Heart right ventricle (tissue), 16 donors: ENCODE measurements at regions not wholly inside any gene's neighbourhood (a gene's known extent, or its start where the extent isn't known, plus 50 kb on each side); places are given as distances from the start of the nearest gene placed in this dataset.

Experiments
- ATAC-seq, 8 donors: fragments of 200-7000 bp; cut with Tn5 transposase; one replicate each; pipeline ENCODE4 v1.9.1; 2020; ENCODE audit warnings: mild to moderate bottlenecking in 8 of 8, moderate library complexity in 8 of 8, moderate number of reproducible peaks in 1 of 8
- DNase-seq, 2 donors: peaks; one replicate each; pipeline ENCODE4 v3.0.0-alpha.2; 2020
- H3K27ac ChIP-seq, 10 donors: fragments of 200-600 bp; sonication (generic) in 2 of 10; one replicate each; pipeline versions ENCODE4 v1.5.0 to v1.8.0; 2020 to 2022; ENCODE audit warnings: mild to moderate bottlenecking in 3 of 10
- H3K27me3 ChIP-seq, 7 donors: fragments of 200-600 bp; one replicate each; pipeline ENCODE4 v1.8.0; 2021 to 2022; ENCODE audit warnings: mild to moderate bottlenecking in 2 of 7
- H3K36me3 ChIP-seq, 9 donors: fragments of 200-600 bp; sonication (generic) in 1 of 9; one replicate each; pipeline versions ENCODE4 v1.5.0 to v1.8.0; 2020 to 2022; ENCODE audit warnings: mild to moderate bottlenecking in 2 of 9
- H3K4me1 ChIP-seq, 9 donors: fragments of 200-600 bp; sonication (generic) in 1 of 9; one replicate each; pipeline versions ENCODE4 v1.5.0 to v1.8.0; 2020 to 2022; ENCODE audit warnings: mild to moderate bottlenecking in 4 of 9
- H3K4me3 ChIP-seq, 10 donors: fragments of 200-600 bp; sonication (generic) in 2 of 10; one replicate each; pipeline versions ENCODE4 v1.5.0 to v1.8.0; 2020 to 2022; ENCODE audit warnings: mild to moderate bottlenecking in 7 of 10, moderate library complexity in 2 of 10
- H3K9me3 ChIP-seq, 11 donors: fragments of 200-600 bp in 10 of 11; sonication (generic) in 2 of 11; one replicate each; pipeline versions ENCODE4 v1.5.0 to v1.8.0; 2013 to 2022; ENCODE audit warnings: mild to moderate bottlenecking in 2 of 11, control low read depth in 1 of 11, moderate library complexity in 1 of 11
- WGBS, 2 donors: extraction: QIAGEN DNeasy Blood & Tissue Kit; methylation state at CpG; one replicate each; pipeline ENCODE4 v1.1.7; 2013; ENCODE audit warnings: inconsistent platforms in 1 of 2; 5-methylcytosine and 5-hydroxymethylcytosine counted together
- intact Hi-C, 10 donors: fragments of 100-400 bp; cut with DNase I; formaldehyde crosslinking; loops; one replicate each; pipeline versions ENCODE4 v1.11.1 to v1.14.2; 2022
- TF ChIP-seq, protein P1 (sequence below), 9 donors: fragments of 200-600 bp; sonication (generic) in 2 of 9; IDR thresholded peaks; one replicate each; pipeline versions ENCODE4 v1.5.0 to v1.8.0; 2021 to 2022; ENCODE audit warnings: antibody characterized with exemption in 9 of 9, mild to moderate bottlenecking in 5 of 9, moderate library complexity in 1 of 9
- donor health status: Arrhythmogenic right ventricular cardiomyopathy.
- donor health status: ischemic (EF 13 %, LVEDD 7.1; RV severe dilation, severe dysfunction).
- donor health status: healthy with polysubstance abuse.
- donor health status: DM: no; HTN: yes; CAD: no.
- donor health status: DM: no; HTN: no; CAD: no.
- donor health status: ischemic (EF 25% LVEDD 6.9; RV normal size, moderate dysfunction).
- donor health status: ischemic (EF 25% LVEDD 5.7; RV mildly dilated, moderate dysfunction).
- donor health status: healthy.
- donor health status: DM: yes; HTN: yes; CAD: no.
- donor health status: Ischemic cardiomyopathy.
- donor health status: ischemic (EF 35%, LVEDD 5.7; RV mildly dilated, moderate dysfunction).
- donor health status: nonischemic (EF 11% LVEDD 7.7; RV severe dilation, severe dysfunction).
- donor health status: DM: yes; HTN: yes; CAD: no.
- donor health status: PGD.
- donor health status: ischemic (EF 29% LVEDD 5.4; RV normal size, mild dysfunction).
- donor health status: nonischemic (EF 23%, LVEDD 6.1; RV moderate dilation, normal function).

DNA sequence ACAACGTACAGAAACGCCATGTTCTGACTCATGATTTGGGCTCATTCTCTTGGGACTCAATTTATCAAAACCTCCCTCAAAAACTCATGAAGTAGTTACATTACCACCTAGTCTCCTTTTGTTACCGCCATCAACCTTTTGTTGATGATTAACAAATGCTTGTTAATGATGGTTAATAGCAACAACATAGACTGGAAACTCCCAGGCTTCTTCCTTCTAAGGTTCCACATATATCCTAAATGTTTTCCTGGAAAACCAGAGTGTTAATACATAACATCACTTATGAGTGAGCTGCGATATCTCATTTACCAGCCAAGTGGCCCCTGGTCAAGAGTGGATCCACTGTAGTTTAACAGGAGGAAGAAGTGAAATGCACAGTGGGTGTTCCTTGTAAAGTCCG lies 176.3 kb downstream of the ERMARD start:
- ATAC-seq (no peak), DNase-seq (no peak)
- no peak overlapping the region for H3K4me3 ChIP-seq
- no peaks in the 10 kb centered on the region for H3K36me3 ChIP-seq
- no peaks in the 10 kb centered on the region for H3K4me1 ChIP-seq
- H3K9me3 ChIP-seq: no peaks in the 10 kb centered on the region
- TF ChIP-seq, protein P1, sequence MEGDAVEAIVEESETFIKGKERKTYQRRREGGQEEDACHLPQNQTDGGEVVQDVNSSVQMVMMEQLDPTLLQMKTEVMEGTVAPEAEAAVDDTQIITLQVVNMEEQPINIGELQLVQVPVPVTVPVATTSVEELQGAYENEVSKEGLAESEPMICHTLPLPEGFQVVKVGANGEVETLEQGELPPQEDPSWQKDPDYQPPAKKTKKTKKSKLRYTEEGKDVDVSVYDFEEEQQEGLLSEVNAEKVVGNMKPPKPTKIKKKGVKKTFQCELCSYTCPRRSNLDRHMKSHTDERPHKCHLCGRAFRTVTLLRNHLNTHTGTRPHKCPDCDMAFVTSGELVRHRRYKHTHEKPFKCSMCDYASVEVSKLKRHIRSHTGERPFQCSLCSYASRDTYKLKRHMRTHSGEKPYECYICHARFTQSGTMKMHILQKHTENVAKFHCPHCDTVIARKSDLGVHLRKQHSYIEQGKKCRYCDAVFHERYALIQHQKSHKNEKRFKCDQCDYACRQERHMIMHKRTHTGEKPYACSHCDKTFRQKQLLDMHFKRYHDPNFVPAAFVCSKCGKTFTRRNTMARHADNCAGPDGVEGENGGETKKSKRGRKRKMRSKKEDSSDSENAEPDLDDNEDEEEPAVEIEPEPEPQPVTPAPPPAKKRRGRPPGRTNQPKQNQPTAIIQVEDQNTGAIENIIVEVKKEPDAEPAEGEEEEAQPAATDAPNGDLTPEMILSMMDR (IDR thresholded peaks at IDR 0.05): no peak
- intact Hi-C loops: no loop called here
- no peak overlapping the region for H3K27ac ChIP-seq
- peaks cover 0 to 3% (median 0%) of the 10 kb centered on the region in 7 donors for H3K27me3 ChIP-seq
- WGBS, 2 donors: 89 to 95% methylated on average over 5 of the region's 5 CpGs

DNA sequence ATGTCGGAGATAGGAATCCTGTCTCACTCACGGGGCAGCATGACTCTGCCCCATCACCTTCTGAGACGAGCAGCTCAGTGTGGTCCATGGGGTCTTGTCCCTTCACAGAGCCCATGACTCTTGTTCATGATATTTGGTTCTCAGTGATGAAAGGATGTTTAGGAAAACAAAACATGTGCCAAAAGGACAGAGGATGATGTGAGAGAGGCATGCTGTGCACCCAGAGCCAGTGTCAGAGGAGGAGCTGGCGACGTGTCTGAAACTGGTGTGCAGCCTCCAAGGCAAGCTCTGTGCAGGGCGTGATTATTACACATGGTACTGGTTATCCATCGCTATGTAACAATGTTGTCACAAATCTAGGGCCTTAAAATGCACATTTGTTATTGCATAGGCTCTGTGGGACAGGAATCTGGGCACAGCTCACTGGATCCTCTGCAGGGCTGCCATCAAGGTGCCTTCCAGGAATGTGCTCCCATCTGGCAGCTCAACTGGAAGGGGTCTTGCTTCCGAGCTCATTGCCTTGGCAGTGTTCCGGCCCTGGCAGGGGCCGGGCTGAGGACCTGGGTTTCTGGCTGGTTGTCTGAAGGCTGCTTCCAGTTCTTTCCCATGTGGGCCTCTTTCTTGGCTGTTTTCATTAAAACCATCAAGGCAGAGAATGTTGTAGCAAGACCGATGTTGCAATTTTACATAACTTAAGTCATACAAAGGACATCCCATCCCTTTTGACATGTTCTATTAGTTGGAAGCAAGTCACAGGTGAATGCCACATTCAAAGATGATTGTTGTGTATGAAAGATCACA lies 175.4 kb downstream of the ERMARD start:
- no peak overlapping the region for H3K4me3 ChIP-seq
- H3K9me3 ChIP-seq: no peaks in the 10 kb centered on the region
- no peak overlapping the region for H3K27ac ChIP-seq
- ATAC-seq: no peak
- WGBS, 2 donors: 91 to 92% methylated on average over 11 of the region's 11 CpGs
- intact Hi-C loops: no loop called here
- H3K4me1 ChIP-seq: no peaks in the 10 kb centered on the region
- TF ChIP-seq, protein P1 (IDR thresholded peaks at IDR 0.05): no peak
- no peaks in the 10 kb centered on the region for H3K36me3 ChIP-seq
- peaks cover 0 to 11% (median 0%) of the 10 kb centered on the region in 7 donors for H3K27me3 ChIP-seq
- DNase-seq: no peak

DNA sequence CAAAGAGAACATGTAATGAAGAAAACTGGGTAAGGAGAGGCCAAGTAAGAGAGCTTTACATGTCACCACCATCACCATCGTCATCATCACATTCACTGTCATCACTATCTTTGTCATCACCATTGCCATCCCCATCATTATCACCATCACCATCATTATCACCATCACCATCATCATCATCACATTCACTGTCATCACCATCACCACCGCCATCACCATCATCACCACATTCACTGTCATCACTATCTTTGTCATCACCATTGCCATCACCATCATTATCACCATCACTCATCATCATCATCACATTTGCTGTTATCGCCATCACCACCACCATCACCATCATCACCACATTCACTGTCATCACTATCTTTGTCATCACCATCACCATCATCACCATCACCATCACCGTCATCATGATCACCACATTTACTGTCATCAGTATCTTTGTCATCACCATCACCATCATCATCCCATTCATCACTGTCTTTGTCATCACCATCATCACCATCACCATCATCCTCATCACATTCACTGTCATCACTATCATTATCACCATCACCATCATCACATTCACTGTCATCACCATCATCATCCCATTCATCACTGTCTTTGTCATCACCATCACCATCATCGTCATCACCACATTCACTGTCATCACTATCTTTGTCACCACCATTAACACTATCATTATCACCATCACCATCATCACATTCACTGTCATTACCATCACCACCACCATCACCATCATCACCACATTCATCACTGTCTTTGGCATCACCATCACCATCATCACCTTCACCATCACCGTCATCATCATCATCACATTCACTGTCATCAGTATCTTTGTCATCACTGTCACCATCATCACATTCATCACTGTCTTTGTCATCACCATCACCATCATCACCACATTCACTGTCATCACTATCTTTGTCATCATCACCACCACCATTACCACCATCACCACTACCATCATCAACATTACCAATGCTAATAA lies 172.3 kb downstream of the ERMARD start:
- ATAC-seq (no peak), DNase-seq (no peak)
- intact Hi-C loops: no loop called here
- H3K36me3 ChIP-seq: no peaks in the 10 kb centered on the region
- H3K27ac ChIP-seq: no peak overlapping the region
- H3K9me3 ChIP-seq: no peaks in the 10 kb centered on the region
- peaks cover 0 to 23% (median 0%) of the 10 kb centered on the region in 7 donors for H3K27me3 ChIP-seq
- no peaks in the 10 kb centered on the region for H3K4me1 ChIP-seq
- TF ChIP-seq, protein P1 (IDR thresholded peaks at IDR 0.05): no peak
- H3K4me3 ChIP-seq: no peak overlapping the region
- WGBS, 2 donors: 87 to 94% methylated on average over 6 of the region's 6 CpGs
